A549 (cell line): ENCODE measurements at regions not wholly inside any gene's neighbourhood (a gene's known extent, or its start where the extent isn't known, plus 50 kb on each side); places are given as distances from the start of the nearest gene placed in this dataset.

Experiments
- ATAC-seq, 2 experiments: fragments of 200-7000 bp in 1 of 2; fragments of >200 bp in 1 of 2; cut with Nextera tagmentation in 1 of 2; cut with Tn5 transposase in 1 of 2; 3 replicates each; pipeline versions ENCODE4 v1.8.0 to v1.9.1; 2018 to 2020; ENCODE audit warnings: mild to moderate bottlenecking in 1 of 2, moderate library complexity in 1 of 2
- CTCF ChIA-PET: fragments of 300-600 bp; sonication (Branson Sonifier 250); formaldehyde crosslinking; extraction: SDS; loops from one replicate; lab custom pipeline; 2021; ENCODE audit warnings: antibody characterized with exemption, inconsistent platforms; lab: Yijun Ruan, JAX
- POLR2A ChIA-PET: fragments of 350-600 bp; formaldehyde crosslinking; extraction: SDS; loops from one replicate; lab custom pipeline; 2021; ENCODE audit warnings: antibody characterized with exemption, inconsistent platforms; lab: Yijun Ruan, JAX
- DNase-seq, 2 experiments: peaks; one replicate each; pipeline versions ENCODE4 v3.0.0 to v3.0.0-alpha.2; 2011 to 2016; ENCODE audit warnings: low read depth in 1 of 2, low spot score in 1 of 2
- FAIRE-seq: peaks from 2 replicates; lab custom pipeline; 2011; peaks lifted over from hg19 to GRCh38; lab: Jason Lieb, UNC
- H3K27ac ChIP-seq, 2 experiments: fragments of >200 bp; sonication (Bioruptor Twin); formaldehyde crosslinking; 3 replicates each; pipeline ENCODE4 v1.5.1; 2016 to 2017
- H3K4me1 ChIP-seq: fragments of >200 bp; sonication (Bioruptor Twin); formaldehyde crosslinking; 3 replicates; pipeline ENCODE4 v1.6.1; 2016
- H3K4me2 ChIP-seq: fragments of >200 bp; sonication (Bioruptor Twin); formaldehyde crosslinking; 3 replicates; pipeline ENCODE4 v1.6.1; 2016
- H3K4me3 ChIP-seq: fragments of >200 bp; sonication (Bioruptor Twin); formaldehyde crosslinking; 3 replicates; pipeline ENCODE4 v1.5.1; 2016
- H3K9me3 ChIP-seq: fragments of >200 bp; sonication (Bioruptor Twin); formaldehyde crosslinking; 3 replicates; pipeline ENCODE4 v1.6.1; 2016
- ATOH8 ChIP-seq: fragments of 250-450 bp; sonication (Bioruptor Pico); IDR thresholded peaks from 2 replicates; pipeline ENCODE4 v1.5.0; 2020; ENCODE audit warnings: low read depth, mild to moderate bottlenecking, moderate library complexity
- BHLHE40 ChIP-seq: IDR thresholded peaks from 2 replicates; pipeline ENCODE4 v1.6.1; 2012; ENCODE audit warnings: low read depth, low read length, inconsistent platforms
- CEBPB ChIP-seq, 2 experiments: fragments of >200 bp in 1 of 2; sonication (Bioruptor Twin) in 1 of 2; formaldehyde crosslinking in 1 of 2; IDR thresholded peaks; 2 replicates each; pipeline ENCODE4 v1.6.1; 2012 to 2016
- CHD2 ChIP-seq: fragments of 150-350 bp; IDR thresholded peaks from 2 replicates; pipeline ENCODE4 v1.6.1; 2014; ENCODE audit warnings: low read length; ENCODE audit not compliant: partially characterized antibody
- ELK1 ChIP-seq: fragments of 150-350 bp; IDR thresholded peaks from 2 replicates; pipeline ENCODE4 v1.6.1; 2014; ENCODE audit warnings: low read depth, mild to moderate bottlenecking, low read length
- ESRRA ChIP-seq: fragments of 150-350 bp; IDR thresholded peaks from 2 replicates; pipeline ENCODE4 v1.6.1; 2014; ENCODE audit warnings: mild to moderate bottlenecking, low read length, borderline replicate concordance
- FOSL2 ChIP-seq, 2 experiments: fragments of 450-650 bp in 1 of 2; fragments of >200 bp in 1 of 2; sonication (Bioruptor Twin) in 1 of 2; formaldehyde crosslinking; IDR thresholded peaks; 2 replicates each; pipeline versions ENCODE4 v1.5.0 to v1.6.1; 2016 to 2020; ENCODE audit warnings: mild to moderate bottlenecking in 1 of 2, moderate library complexity in 1 of 2
- GATA3 ChIP-seq: IDR thresholded peaks from 2 replicates; pipeline ENCODE4 v1.6.1; 2012; ENCODE audit warnings: borderline replicate concordance
- HEYL ChIP-seq: fragments of 250-450 bp; sonication (Bioruptor Pico); IDR thresholded peaks from 2 replicates; pipeline ENCODE4 v1.8.0; 2021; ENCODE audit warnings: mild to moderate bottlenecking, moderate library complexity
- HOXB13 ChIP-seq: fragments of 250-450 bp; sonication (Bioruptor Pico); IDR thresholded peaks from 2 replicates; pipeline ENCODE4 v1.5.0; 2020; ENCODE audit warnings: low read depth, mild to moderate bottlenecking, moderate library complexity
- JUN ChIP-seq, 2 experiments: fragments of >200 bp; sonication (Bioruptor Twin); formaldehyde crosslinking; IDR thresholded peaks; 2 replicates in 1 of 2; 3 replicates in 1 of 2; pipeline ENCODE4 v1.6.1; 2016 to 2017
- NFE2L2 ChIP-seq: fragments of 150-350 bp; conservative IDR thresholded peaks from 2 replicates; pipeline ENCODE4 v1.6.1; 2014; ENCODE audit warnings: low read length
- NR3C1 ChIP-seq: fragments of >200 bp; sonication (Bioruptor Twin); formaldehyde crosslinking; IDR thresholded peaks from 3 replicates; pipeline ENCODE4 v1.6.1; 2017
- PBX3 ChIP-seq: IDR thresholded peaks from 2 replicates; pipeline ENCODE4 v1.6.1; 2012
- POLR2AphosphoS2 ChIP-seq: conservative IDR thresholded peaks from 2 replicates; pipeline ENCODE4 v1.6.1; 2012; ENCODE audit warnings: low read length, improper control_type of control experiment, inconsistent platforms
- RAD21 ChIP-seq, 2 experiments: fragments of >200 bp in 1 of 2; sonication (Bioruptor Twin) in 1 of 2; formaldehyde crosslinking in 1 of 2; IDR thresholded peaks in 1 of 2; conservative IDR thresholded peaks in 1 of 2; 2 replicates in 1 of 2; 3 replicates in 1 of 2; pipeline ENCODE4 v1.6.1; 2012 to 2018; ENCODE audit warnings: inconsistent platforms in 1 of 2
- RCOR1 ChIP-seq: fragments of 150-350 bp; IDR thresholded peaks from 2 replicates; pipeline ENCODE4 v1.6.1; 2014; ENCODE audit warnings: antibody characterized with exemption, low read length, low read depth
- RFX5 ChIP-seq: fragments of 450-650 bp; IDR thresholded peaks from 2 replicates; pipeline ENCODE4 v1.7.1; 2014; ENCODE audit warnings: antibody characterized with exemption, mild to moderate bottlenecking, moderate library complexity
- RNF2 ChIP-seq: fragments of 200-600 bp; sonication (generic); IDR thresholded peaks from 2 replicates; pipeline ENCODE4 v1.6.1; 2016; ENCODE audit warnings: low read depth, mild to moderate bottlenecking, antibody characterized with exemption, moderate library complexity, borderline replicate concordance
- SMC3 ChIP-seq: fragments of >200 bp; sonication (Bioruptor Twin); formaldehyde crosslinking; IDR thresholded peaks from 3 replicates; pipeline ENCODE4 v1.6.1; 2018; ENCODE audit warnings: inconsistent platforms
- SREBF2 ChIP-seq: fragments of 450-650 bp; IDR thresholded peaks from 2 replicates; pipeline ENCODE4 v1.6.1; 2014; ENCODE audit warnings: mild to moderate bottlenecking, moderate library complexity
- TFCP2L1 ChIP-seq: fragments of 250-450 bp; sonication (Bioruptor Pico); IDR thresholded peaks from 2 replicates; pipeline ENCODE4 v1.5.0; 2021; ENCODE audit warnings: mild to moderate bottlenecking
- TP53 ChIP-seq: fragments of 250-450 bp; sonication (Bioruptor Pico); IDR thresholded peaks from 2 replicates; pipeline ENCODE4 v1.5.0; 2021; ENCODE audit warnings: mild to moderate bottlenecking, moderate library complexity
- WGBS: methylation state at CpG from one replicate; pipeline ENCODE4 v1.1.6; 2017; ENCODE audit errors: missing lambda C conversion rate; 5-methylcytosine and 5-hydroxymethylcytosine counted together

- Histone ChIP-seq H3K9me3 (peaks cover 3% of the 10 kb centered on the region; the same call in 1 of the 3 replicates), H3K27ac (peak overlapping the region; percentile 73 to 78; a peak in 5 of 6 replicates), H3K4me2 (peak overlapping the region; percentile 99), H3K4me1 (peaks cover 4% of the 10 kb centered on the region; the same call in 1 of the 3 replicates), H3K4me3 (peak overlapping the region; percentile 56)
- FAIRE-seq (no peak), ATAC-seq (peak in 1 of 2 experiments; percentile 47; a peak in 3 of 6 replicates), DNase-seq (no peak)
- ChIA-PET POLR2A (no interaction called here), CTCF (no interaction called here)
- no peak for TF ChIP-seq SMC3
- TF ChIP-seq CHD2, result no peak
- no peak for TF ChIP-seq FOSL2 (IDR thresholded peaks at IDR 0.05)
- no peak for TF ChIP-seq FOSL2 (CRISPR knock-in tag; IDR thresholded peaks at IDR 0.05)
- TF ChIP-seq NFE2L2, result no peak
- no peak for TF ChIP-seq JUN (IDR thresholded peaks at IDR 0.05)
- 15% methylated on average over 49 of the region's 49 CpGs for WGBS
These were observed 267.4 kb downstream of the ALG10 start for GRCh38 chr12:34289431-34290380.

GRCh38 chr12:34290381-34290995 lies 268.2 kb downstream of the ALG10 start:
- peak in 1 of 2 experiments; percentile 10 for DNase-seq
- H3K9me3 ChIP-seq, result no peaks in the 10 kb centered on the region; the same call in 2 of the 3 replicates
- 5% methylated on average over 27 of the region's 27 CpGs for whole genome bisulfite sequencing
- TF ChIP-seq RCOR1 (no peak), JUN (IDR thresholded peaks at IDR 0.05) (no peak), POLR2AphosphoS2 (no peak), CHD2 (no peak), GATA3 (no peak), HEYL (no peak), RFX5 (no peak), SREBF2 (no peak), TP53 (CRISPR knock-in tag) (no peak), HOXB13 (no peak), RNF2 (no peak), BHLHE40 (no peak)
- TF ChIP-seq, all 56 proteins: peak for 0
- CTCF ChIA-PET, result no interaction called here
- ATAC-seq, result peak; percentile 41 to 53; a peak in 4 of 6 replicates
- Histone ChIP-seq H3K27ac (peak overlapping the region; percentile 73 to 78; a peak in 5 of 6 replicates), H3K4me2 (peak overlapping the region; percentile 99), H3K4me3 (peak overlapping the region; percentile 56), H3K4me1 (peaks cover 4% of the 10 kb centered on the region; the same call in 1 of the 3 replicates)
- no peak for FAIRE-seq
- POLR2A ChIA-PET, result no interaction called here

GRCh38 chr12:34291001-34291400 lies 268.7 kb downstream of the ALG10 start:
- ChIA-PET POLR2A (no interaction called here), CTCF (no interaction called here)
- no peak for FAIRE-seq
- Histone ChIP-seq H3K4me2 (peak overlapping the region; percentile 99), H3K4me3 (peak overlapping the region; percentile 56), H3K9me3 (no peaks in the 10 kb centered on the region; the same call in 2 of the 3 replicates), H3K27ac (peak overlapping the region in 1 of 2 experiments; percentile 78; a peak in 2 of 6 replicates), H3K4me1 (peaks cover 4% of the 10 kb centered on the region; the same call in 1 of the 3 replicates)
- TF ChIP-seq PBX3, result no peak
- no peak for TF ChIP-seq FOSL2 (IDR thresholded peaks at IDR 0.05)
- TF ChIP-seq FOSL2 (CRISPR knock-in tag; IDR thresholded peaks at IDR 0.05), result no peak
- TF ChIP-seq JUN (IDR thresholded peaks at IDR 0.05), result no peak
- no peak for TF ChIP-seq CHD2
- TF ChIP-seq ELK1, result no peak
- no peak for TF ChIP-seq RCOR1
- TF ChIP-seq TFCP2L1 (CRISPR knock-in tag), result no peak
- TF ChIP-seq NR3C1, result no peak
- no peak for TF ChIP-seq ESRRA
- TF ChIP-seq ATOH8 (CRISPR knock-in tag), result no peak
- TF ChIP-seq RAD21 (conservative IDR thresholded peaks at IDR 0.05 in 1 of 2, IDR thresholded peaks at IDR 0.05 in 1 of 2), result no peak
- no peak for TF ChIP-seq CEBPB (IDR thresholded peaks at IDR 0.05)
- 44% methylated on average over 17 of the region's 17 CpGs for WGBS
- no peak for ATAC-seq
- DNase-seq, result no peak
